Chondrocyte (in vitro differentiated cells): ENCODE measurements at regions not wholly inside any gene's neighbourhood (a gene's known extent, or its start where the extent isn't known, plus 50 kb on each side); places are given as distances from the start of the nearest gene placed in this dataset.

Source experiments
- DNase-seq: peaks from one replicate; pipeline ENCODE4 v3.0.0; 2021; ENCODE audit warnings: mixed read lengths, low spot score
- H3K27ac Mint-ChIP-seq: one replicate; pipeline ENCODE4 v1.8.0; 2021; ENCODE audit warnings: mild to moderate bottlenecking, moderate library complexity, mixed read lengths; ENCODE audit not compliant: unreplicated experiment
- H3K27me3 Mint-ChIP-seq: 2 replicates; pipeline ENCODE4 v1.8.0; 2021; ENCODE audit warnings: low read depth, mixed read lengths
- H3K36me3 Mint-ChIP-seq: 2 replicates; pipeline ENCODE4 v1.8.0; 2021; ENCODE audit warnings: low read depth, mixed read lengths
- H3K4me1 Mint-ChIP-seq: 2 replicates; pipeline ENCODE4 v1.8.0; 2021; ENCODE audit warnings: low read depth, mild to moderate bottlenecking, mixed read lengths
- H3K4me3 Mint-ChIP-seq: one replicate; pipeline ENCODE4 v1.8.0; 2021; ENCODE audit warnings: mild to moderate bottlenecking, moderate library complexity, mixed read lengths; ENCODE audit not compliant: unreplicated experiment
- H3K9me3 Mint-ChIP-seq: 2 replicates; pipeline ENCODE4 v1.8.0; 2021; ENCODE audit warnings: low read depth, mixed read lengths
- TF ChIP-seq, protein P1 (sequence below): fragments of 200-600 bp; sonication (generic); IDR thresholded peaks from 2 replicates; pipeline ENCODE4 v1.5.0; 2021; ENCODE audit warnings: antibody characterized with exemption, mild to moderate bottlenecking, moderate library complexity

- DNase-seq = no peak
- peaks cover 7% of the 10 kb centered on the region for H3K9me3 Mint-ChIP-seq
These were observed 57.5 kb upstream of the GC start for GRCh38 chr4:71841336-71841735.

DNA sequence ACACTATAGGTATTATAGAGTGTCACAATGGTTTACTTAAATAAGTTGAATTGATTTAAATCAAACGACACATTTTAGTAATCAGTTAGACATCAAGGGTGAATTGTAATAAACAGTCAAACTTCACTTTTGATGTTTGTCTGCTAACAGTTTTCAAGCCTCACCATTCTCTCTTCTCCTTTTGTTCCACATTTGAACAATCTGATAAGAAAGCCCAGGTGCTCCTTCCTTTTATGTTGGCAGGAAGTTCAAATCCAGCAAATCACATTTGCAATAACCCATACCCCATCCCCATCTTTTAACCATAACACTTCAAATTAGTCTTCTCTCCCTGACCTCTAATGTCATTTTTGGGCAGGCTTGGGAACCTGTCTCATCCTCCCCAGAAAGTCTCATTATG is 63.4 kb upstream of the GC start:
- Mint-ChIP-seq H3K4me1 (peaks cover 7% of the 10 kb centered on the region), H3K4me3 (no peak overlapping the region), H3K27me3 (peaks cover 2% of the 10 kb centered on the region), H3K36me3 (no peaks in the 10 kb centered on the region), H3K9me3 (peaks cover 11% of the 10 kb centered on the region), H3K27ac (no peak overlapping the region)
- TF ChIP-seq, protein P1, sequence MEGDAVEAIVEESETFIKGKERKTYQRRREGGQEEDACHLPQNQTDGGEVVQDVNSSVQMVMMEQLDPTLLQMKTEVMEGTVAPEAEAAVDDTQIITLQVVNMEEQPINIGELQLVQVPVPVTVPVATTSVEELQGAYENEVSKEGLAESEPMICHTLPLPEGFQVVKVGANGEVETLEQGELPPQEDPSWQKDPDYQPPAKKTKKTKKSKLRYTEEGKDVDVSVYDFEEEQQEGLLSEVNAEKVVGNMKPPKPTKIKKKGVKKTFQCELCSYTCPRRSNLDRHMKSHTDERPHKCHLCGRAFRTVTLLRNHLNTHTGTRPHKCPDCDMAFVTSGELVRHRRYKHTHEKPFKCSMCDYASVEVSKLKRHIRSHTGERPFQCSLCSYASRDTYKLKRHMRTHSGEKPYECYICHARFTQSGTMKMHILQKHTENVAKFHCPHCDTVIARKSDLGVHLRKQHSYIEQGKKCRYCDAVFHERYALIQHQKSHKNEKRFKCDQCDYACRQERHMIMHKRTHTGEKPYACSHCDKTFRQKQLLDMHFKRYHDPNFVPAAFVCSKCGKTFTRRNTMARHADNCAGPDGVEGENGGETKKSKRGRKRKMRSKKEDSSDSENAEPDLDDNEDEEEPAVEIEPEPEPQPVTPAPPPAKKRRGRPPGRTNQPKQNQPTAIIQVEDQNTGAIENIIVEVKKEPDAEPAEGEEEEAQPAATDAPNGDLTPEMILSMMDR = no peak
- DNase-seq = no peak

More at GRCh38 chr4:71841336-71841735, 57.5 kb upstream of the GC start:
- Mint-ChIP-seq H3K36me3 (no peaks in the 10 kb centered on the region), H3K27me3 (peaks cover 5% of the 10 kb centered on the region), H3K27ac (no peak overlapping the region), H3K4me1 (no peaks in the 10 kb centered on the region), H3K4me3 (no peak overlapping the region)
- TF ChIP-seq, protein P1 = no peak

DNA sequence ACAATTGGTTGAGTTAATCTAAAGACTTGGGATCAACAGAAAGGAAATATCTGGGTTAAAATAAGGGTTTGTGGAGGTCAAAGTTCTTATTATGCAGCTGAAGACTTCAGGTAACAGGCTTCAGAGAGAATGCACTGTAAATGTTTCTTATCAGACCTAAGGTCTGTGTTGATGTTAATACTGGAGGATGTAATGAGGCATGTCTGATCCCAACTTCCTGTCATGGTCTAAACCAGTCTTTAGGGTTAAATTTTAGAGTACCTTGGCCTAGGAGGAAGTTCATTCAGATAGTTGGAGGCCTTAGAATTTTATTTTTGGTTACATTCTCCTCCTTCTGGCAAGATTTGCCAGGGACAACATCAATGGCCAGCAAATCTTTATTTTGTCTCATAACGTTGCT is 72.1 kb upstream of the GC start:
- Mint-ChIP-seq H3K9me3 (peaks cover 19% of the 10 kb centered on the region), H3K27me3 (no peaks in the 10 kb centered on the region), H3K27ac (no peak overlapping the region), H3K36me3 (no peaks in the 10 kb centered on the region), H3K4me3 (no peak overlapping the region), H3K4me1 (no peaks in the 10 kb centered on the region)
- no peak for DNase-seq
- TF ChIP-seq, protein P1 = no peak

DNA sequence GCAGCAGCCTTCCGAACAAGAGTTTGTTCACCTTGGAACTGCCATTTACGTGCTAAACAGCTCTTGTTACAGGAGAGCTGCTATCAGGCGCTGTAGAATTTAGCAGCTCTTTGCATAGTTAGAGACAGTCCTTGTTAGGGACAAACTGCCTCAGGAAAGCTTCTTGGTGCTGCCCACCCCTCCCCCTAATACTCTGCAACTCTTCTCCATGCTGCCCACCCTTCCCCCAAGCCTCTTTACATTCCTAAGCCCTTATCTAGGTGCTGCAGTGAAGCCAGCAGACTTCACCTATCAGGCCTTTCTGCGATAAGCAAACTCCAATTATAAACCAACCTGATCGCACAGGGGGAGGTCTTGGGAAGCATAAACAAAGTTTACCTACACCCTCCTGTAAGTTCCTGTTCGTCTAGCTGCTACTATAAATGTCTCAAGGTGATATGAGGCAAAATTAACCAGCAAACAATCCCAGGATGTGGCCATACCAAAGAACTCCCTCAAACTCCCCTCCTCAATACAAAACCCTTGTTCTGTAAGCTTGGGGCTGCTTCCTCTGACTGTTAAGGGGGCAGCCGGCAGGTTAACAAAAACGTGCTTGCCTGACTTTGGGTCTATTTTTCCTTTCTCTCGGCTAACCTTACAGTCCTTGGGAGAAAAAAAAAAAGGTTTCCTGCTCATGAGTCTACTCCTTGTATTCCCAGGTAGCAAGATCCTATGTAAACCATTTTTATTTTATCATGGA is 74.0 kb upstream of the GC start:
- Mint-ChIP-seq H3K4me1 (no peaks in the 10 kb centered on the region), H3K27me3 (no peaks in the 10 kb centered on the region), H3K9me3 (peaks cover 23% of the 10 kb centered on the region), H3K27ac (no peak overlapping the region), H3K36me3 (no peaks in the 10 kb centered on the region), H3K4me3 (no peak overlapping the region)
- TF ChIP-seq, protein P1 = no peak
- no peak for DNase-seq

DNA sequence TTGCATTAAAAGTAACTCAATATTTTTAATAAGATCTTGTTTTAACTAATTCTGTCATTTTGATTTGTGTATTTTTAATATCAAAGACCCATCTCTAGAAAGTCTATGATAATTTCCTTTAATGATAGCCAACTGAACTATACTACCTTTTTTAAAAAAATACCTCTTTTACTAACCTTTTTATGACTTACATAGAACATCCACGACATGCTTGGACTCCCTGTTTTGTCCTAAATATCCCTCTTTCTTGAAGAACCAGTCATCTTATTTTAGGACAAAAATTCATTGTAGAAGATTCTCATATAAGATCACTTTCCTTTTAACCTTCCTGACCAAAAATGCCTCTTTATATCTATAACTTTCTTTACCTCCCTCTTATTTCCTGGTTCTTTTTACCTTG is 76.8 kb upstream of the GC start:
- Mint-ChIP-seq H3K27me3 (no peaks in the 10 kb centered on the region), H3K27ac (no peak overlapping the region), H3K9me3 (peaks cover 36% of the 10 kb centered on the region), H3K36me3 (no peaks in the 10 kb centered on the region), H3K4me1 (no peaks in the 10 kb centered on the region), H3K4me3 (no peak overlapping the region)
- TF ChIP-seq, protein P1 = no peak
- no peak for DNase-seq
